Calu3 (cell line): ENCODE measurements at regions not wholly inside any gene's neighbourhood (a gene's known extent, or its start where the extent isn't known, plus 50 kb on each side); places are given as distances from the start of the nearest gene placed in this dataset.
"Not testable (repeated sequence)": the region's sequence is repeated elsewhere in the genome, so short reads cannot be mapped to it uniquely, and the experiment has no call there.

Source experiments
- BruUV-seq: library from RNA; stranded (reverse); fragments of 400-500 nt; replicated peaks from 2 replicates; lab custom pipeline; 2021; lab: Mats Ljungman, UMichigan
- CTCF ChIA-PET: fragments of 300-600 bp; sonication (Branson Sonifier 250); formaldehyde crosslinking; loops from one replicate; lab custom pipeline; 2022; ENCODE audit warnings: antibody characterized with exemption; lab: Charles Lee
- DNase-seq: peaks from one replicate; pipeline ENCODE4 v3.0.0; 2022
- H3K27ac Mint-ChIP-seq: one replicate; pipeline ENCODE4 v1.8.0; 2022; ENCODE audit warnings: mixed read lengths; ENCODE audit not compliant: unreplicated experiment
- H3K27me3 Mint-ChIP-seq: one replicate; pipeline ENCODE4 v1.8.0; 2022; ENCODE audit warnings: mixed read lengths; ENCODE audit not compliant: unreplicated experiment
- H3K36me3 Mint-ChIP-seq: one replicate; pipeline ENCODE4 v1.8.0; 2022; ENCODE audit warnings: mild to moderate bottlenecking, moderate library complexity, mixed read lengths; ENCODE audit not compliant: insufficient read depth, unreplicated experiment
- H3K4me1 Mint-ChIP-seq: one replicate; pipeline ENCODE4 v1.8.0; 2022; ENCODE audit warnings: mild to moderate bottlenecking, low read depth, mixed read lengths; ENCODE audit not compliant: unreplicated experiment
- H3K4me3 Mint-ChIP-seq: one replicate; pipeline ENCODE4 v1.8.0; 2022; ENCODE audit warnings: mild to moderate bottlenecking, low read depth, moderate library complexity, mixed read lengths; ENCODE audit not compliant: unreplicated experiment
- H3K9me3 Mint-ChIP-seq: one replicate; pipeline ENCODE4 v1.8.0; 2022; ENCODE audit warnings: low read depth, mixed read lengths; ENCODE audit not compliant: unreplicated experiment
- intact Hi-C: fragments of 100-400 bp; cut with micrococcal nuclease; formaldehyde crosslinking; loops from one replicate; pipeline ENCODE4 v1.10.0; 2022; ENCODE audit not compliant: unreplicated experiment
- TF ChIP-seq, protein P1 (sequence below): fragments of 200-600 bp; IDR thresholded peaks from one replicate; pipeline ENCODE4 v1.8.0; 2022; ENCODE audit warnings: antibody characterized with exemption; ENCODE audit not compliant: unreplicated experiment

GRCh38 chr6:135722190-135722589, 129.3 kb upstream of the PDE7B start:
- intact Hi-C loops = no loop called here
- CTCF ChIA-PET = interaction anchor here (1.1 kb wide), 1 partner anchor 37 kb away, joined by 3 read pairs; no protein-coding TSS in a partner anchor
- Mint-ChIP-seq H3K4me3 (peak overlapping the region; percentile 34), H3K9me3 (peaks cover 10% of the 10 kb centered on the region), H3K36me3 (peaks cover 10% of the 10 kb centered on the region), H3K27me3 (no peaks in the 10 kb centered on the region), H3K4me1 (peaks cover 9% of the 10 kb centered on the region), H3K27ac (peak overlapping the region; percentile 94)
- TF ChIP-seq, protein P1, sequence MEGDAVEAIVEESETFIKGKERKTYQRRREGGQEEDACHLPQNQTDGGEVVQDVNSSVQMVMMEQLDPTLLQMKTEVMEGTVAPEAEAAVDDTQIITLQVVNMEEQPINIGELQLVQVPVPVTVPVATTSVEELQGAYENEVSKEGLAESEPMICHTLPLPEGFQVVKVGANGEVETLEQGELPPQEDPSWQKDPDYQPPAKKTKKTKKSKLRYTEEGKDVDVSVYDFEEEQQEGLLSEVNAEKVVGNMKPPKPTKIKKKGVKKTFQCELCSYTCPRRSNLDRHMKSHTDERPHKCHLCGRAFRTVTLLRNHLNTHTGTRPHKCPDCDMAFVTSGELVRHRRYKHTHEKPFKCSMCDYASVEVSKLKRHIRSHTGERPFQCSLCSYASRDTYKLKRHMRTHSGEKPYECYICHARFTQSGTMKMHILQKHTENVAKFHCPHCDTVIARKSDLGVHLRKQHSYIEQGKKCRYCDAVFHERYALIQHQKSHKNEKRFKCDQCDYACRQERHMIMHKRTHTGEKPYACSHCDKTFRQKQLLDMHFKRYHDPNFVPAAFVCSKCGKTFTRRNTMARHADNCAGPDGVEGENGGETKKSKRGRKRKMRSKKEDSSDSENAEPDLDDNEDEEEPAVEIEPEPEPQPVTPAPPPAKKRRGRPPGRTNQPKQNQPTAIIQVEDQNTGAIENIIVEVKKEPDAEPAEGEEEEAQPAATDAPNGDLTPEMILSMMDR = no peak
- no TSS peak for BruUV-seq
- no peak for DNase-seq

DNA sequence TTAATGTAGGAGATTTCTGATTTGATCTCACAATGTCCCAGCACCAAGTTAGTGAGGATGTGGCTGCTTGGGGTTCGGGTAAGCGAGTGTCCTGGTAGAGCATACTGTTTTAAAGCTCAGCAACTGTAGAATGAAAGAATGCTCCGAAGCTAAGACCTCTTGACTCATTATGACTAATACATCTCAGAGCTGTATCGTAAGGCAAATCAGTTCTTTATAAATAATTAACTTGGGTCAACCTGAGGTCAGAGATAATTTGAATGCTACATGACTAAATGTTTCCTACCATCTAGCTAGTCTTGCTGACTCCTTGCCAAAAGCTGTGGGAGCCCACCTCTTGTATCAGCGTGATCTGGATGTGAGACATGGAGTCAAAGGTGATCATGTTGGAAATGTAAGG, 128.8 kb upstream of the PDE7B start:
- Mint-ChIP-seq H3K27me3 (no peaks in the 10 kb centered on the region), H3K36me3 (peaks cover 10% of the 10 kb centered on the region), H3K4me3 (peak overlapping the region; percentile 34), H3K4me1 (peaks cover 9% of the 10 kb centered on the region), H3K27ac (peak overlapping the region; percentile 94), H3K9me3 (peaks cover 10% of the 10 kb centered on the region)
- intact Hi-C loops = no loop called here
- CTCF ChIA-PET = interaction anchor here (1.1 kb wide), 1 partner anchor 37 kb away, joined by 3 read pairs; no protein-coding TSS in a partner anchor
- BruUV-seq = no TSS peak
- DNase-seq = peak; percentile 47
- TF ChIP-seq, protein P1 = no peak

DNA sequence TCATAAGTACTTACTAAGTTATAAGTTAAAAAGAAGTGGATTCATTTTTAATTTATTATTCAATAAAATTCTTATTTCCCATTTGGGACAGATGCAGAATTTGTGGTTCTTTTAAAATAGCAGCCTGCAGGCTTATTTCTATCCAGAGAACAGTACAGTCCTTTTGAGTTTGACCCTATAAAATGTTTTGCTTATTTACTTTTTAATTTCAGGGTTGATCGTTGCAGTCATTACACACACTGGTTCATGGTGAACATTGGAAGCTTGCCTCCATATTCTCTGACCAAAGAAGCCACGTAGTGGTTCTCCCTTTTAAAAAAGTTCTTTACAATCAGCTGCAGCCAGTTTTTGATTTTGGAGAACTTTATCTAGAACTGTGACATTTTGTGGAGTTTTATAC, 122.9 kb upstream of the PDE7B start:
- CTCF ChIA-PET = no interaction called here
- H3K9me3 Mint-ChIP-seq = peaks cover 10% of the 10 kb centered on the region
- H3K27me3 Mint-ChIP-seq = no peaks in the 10 kb centered on the region
- no TSS peak for BruUV-seq
- intact Hi-C loops = no loop called here
- H3K4me3 Mint-ChIP-seq = no peak overlapping the region
- H3K4me1 Mint-ChIP-seq = no peaks in the 10 kb centered on the region
- DNase-seq = no peak
- no peak overlapping the region for H3K27ac Mint-ChIP-seq
- TF ChIP-seq, protein P1 = no peak
- no peaks in the 10 kb centered on the region for H3K36me3 Mint-ChIP-seq

- no peak overlapping the region for H3K27ac Mint-ChIP-seq
- DNase-seq = no peak
- H3K27me3 Mint-ChIP-seq = no peaks in the 10 kb centered on the region
- no TSS peak for BruUV-seq
- peaks cover 4% of the 10 kb centered on the region for H3K9me3 Mint-ChIP-seq
- intact Hi-C loops = no loop called here
- TF ChIP-seq, protein P1 = no peak
- H3K4me3 Mint-ChIP-seq = no peak overlapping the region
- CTCF ChIA-PET = no interaction called here
- no peaks in the 10 kb centered on the region for H3K36me3 Mint-ChIP-seq
- no peaks in the 10 kb centered on the region for H3K4me1 Mint-ChIP-seq
Measured at GRCh38 chr6:135731116-135731515, 120.4 kb upstream of the PDE7B start.

DNA sequence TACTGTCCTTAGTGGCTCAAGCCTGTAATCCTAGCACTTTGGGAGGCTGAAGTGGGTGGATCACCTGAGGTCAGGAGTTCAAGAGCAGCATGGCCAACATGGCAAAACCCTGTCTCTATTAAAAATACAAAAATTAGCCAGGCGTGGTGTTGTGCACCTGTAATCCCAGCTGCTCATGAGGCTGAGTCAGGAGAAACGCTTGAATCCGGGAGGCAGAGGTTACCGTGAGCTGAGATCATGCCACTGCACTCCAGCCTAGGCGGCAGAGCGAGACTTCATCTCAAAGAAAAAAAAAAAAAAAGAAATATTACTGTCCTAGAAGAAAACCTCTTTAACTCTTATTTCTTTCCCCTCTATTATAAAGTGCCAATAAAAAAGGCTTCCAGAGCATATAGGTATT, 115.2 kb upstream of the PDE7B start:
- BruUV-seq, CTCF ChIA-PET, H3K9me3 Mint-ChIP-seq, intact Hi-C loops, H3K27ac Mint-ChIP-seq, H3K36me3 Mint-ChIP-seq, H3K4me3 Mint-ChIP-seq, H3K27me3 Mint-ChIP-seq, H3K4me1 Mint-ChIP-seq, DNase-seq: not testable (repeated sequence)
